GM12878 (cell line): ENCODE measurements at regions not wholly inside any gene's neighbourhood (a gene's known extent, or its start where the extent isn't known, plus 50 kb on each side); places are given as distances from the start of the nearest gene placed in this dataset.

Source experiments
- BCL11A ChIP-seq: IDR thresholded peaks from 2 replicates; pipeline ENCODE4 v1.6.1; 2011; ENCODE audit warnings: low read depth, low read length
- BHLHE40 ChIP-seq, 2 experiments: fragments of 450-650 bp in 1 of 2; IDR thresholded peaks; 2 replicates each; pipeline ENCODE4 v1.6.1; 2011 to 2017; ENCODE audit warnings: low read depth in 2 of 2, borderline replicate concordance in 1 of 2, improper control_type of control experiment in 1 of 2, low read length in 1 of 2, mild to moderate bottlenecking in 1 of 2
- CHD1 ChIP-seq: IDR thresholded peaks from 2 replicates; pipeline ENCODE4 v1.6.1; 2012; ENCODE audit warnings: low read depth, low read length, improper control_type of control experiment
- CREB1 ChIP-seq: IDR thresholded peaks from 2 replicates; pipeline ENCODE4 v1.6.1; 2012; ENCODE audit warnings: low read depth, mild to moderate bottlenecking, inconsistent platforms
- DPF2 ChIP-seq: fragments of 450-650 bp; IDR thresholded peaks from 2 replicates; pipeline ENCODE4 v1.6.1; 2017; ENCODE audit warnings: mild to moderate bottlenecking
- IKZF1 ChIP-seq: fragments of 450-650 bp; conservative IDR thresholded peaks from 2 replicates; pipeline ENCODE4 v1.6.1; 2017; ENCODE audit warnings: antibody characterized with exemption, mild to moderate bottlenecking
- JUNB ChIP-seq: IDR thresholded peaks from 2 replicates; pipeline ENCODE4 v1.6.1; 2016; ENCODE audit warnings: antibody characterized with exemption, mild to moderate bottlenecking
- MTA2 ChIP-seq: fragments of 450-650 bp; IDR thresholded peaks from 2 replicates; pipeline ENCODE4 v1.6.1; 2016; ENCODE audit warnings: low read depth, mild to moderate bottlenecking, moderate library complexity
- PAX5 ChIP-seq: IDR thresholded peaks from 2 replicates; pipeline ENCODE4 v1.6.1; 2011; ENCODE audit warnings: low read depth, low read length, borderline replicate concordance
- RELB ChIP-seq: fragments of 450-650 bp; IDR thresholded peaks from 2 replicates; pipeline ENCODE4 v1.6.1; 2017; ENCODE audit warnings: low read depth, mild to moderate bottlenecking, moderate library complexity
- SPI1 ChIP-seq: IDR thresholded peaks from 2 replicates; pipeline ENCODE4 v1.6.1; 2011; ENCODE audit warnings: low read depth, mild to moderate bottlenecking, low read length, moderate library complexity, borderline replicate concordance; ENCODE audit not compliant: insufficient read depth
- TCF3 ChIP-seq: IDR thresholded peaks from 2 replicates; pipeline ENCODE4 v1.6.1; 2012; ENCODE audit warnings: low read depth, mild to moderate bottlenecking, low read length, borderline replicate concordance; ENCODE audit not compliant: insufficient read depth
- TF ChIP-seq, protein P1 (sequence below): fragments of 450-650 bp; IDR thresholded peaks from 2 replicates; pipeline ENCODE4 v1.6.1; 2018; ENCODE audit warnings: mild to moderate bottlenecking, low read depth, moderate library complexity; ENCODE audit not compliant: partially characterized antibody
- TF ChIP-seq, protein P2 (sequence below): fragments of 450-650 bp; IDR thresholded peaks from 2 replicates; pipeline ENCODE4 v1.6.1; 2016; ENCODE audit warnings: mild to moderate bottlenecking, moderate library complexity, borderline replicate concordance

DNA sequence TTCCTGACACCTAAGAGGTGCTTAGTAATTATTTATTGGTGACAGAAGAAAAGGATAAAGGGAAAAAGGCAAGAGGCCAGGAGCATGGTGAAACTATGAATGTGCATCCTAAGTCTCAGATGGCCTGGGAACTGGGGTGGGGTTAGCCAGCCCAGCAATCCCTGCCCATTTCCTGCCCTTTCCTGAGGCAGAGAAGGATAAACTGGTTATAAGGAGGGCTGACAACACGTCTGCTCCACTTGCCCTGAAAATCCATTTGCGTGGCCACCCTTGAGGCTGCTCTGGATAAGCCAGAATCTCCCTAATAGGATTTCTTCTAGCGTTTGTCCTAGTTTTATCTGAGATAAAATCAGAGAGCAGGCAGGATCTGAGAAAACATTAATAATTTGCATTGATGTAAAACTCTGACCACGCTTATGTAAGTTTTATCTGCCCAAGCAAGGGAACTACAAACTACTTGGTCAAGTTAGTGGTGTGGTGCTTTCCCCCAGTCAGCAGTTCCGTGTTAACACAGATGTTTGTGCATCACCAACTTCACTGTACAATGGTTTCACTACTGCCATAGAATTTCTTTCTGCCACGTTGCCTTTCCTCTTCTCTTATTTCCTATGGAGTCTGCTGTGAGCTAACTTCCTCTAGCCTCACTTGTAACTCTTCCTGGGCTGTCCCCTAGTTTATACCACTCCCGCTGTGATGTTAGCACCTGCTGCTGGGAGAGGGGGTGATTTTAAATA lies 392.7 kb downstream of the RPS29 start (continued):
- TF ChIP-seq RELB (0 out of 2 replicates have a peak, but pooled peaks have one; percentile 38), JUNB (no peak), IKZF1 (peak; percentile 76), MTA2 (peak; percentile 72), SPI1 (peak; percentile 52), CHD1 (no peak), BHLHE40 (IDR thresholded peaks at IDR 0.05; ENCODE audit: borderline replicate concordance in 1 of 2, low read depth in 2 of 2, low read length in 1 of 2) (peak; percentile 33 to 56; a peak in 2 of 4 replicates), PAX5 (peak; percentile 72; the same call in 1 of the 2 replicates), CREB1 (no peak), DPF2 (peak; percentile 61), BCL11A (peak; percentile 16; the same call in 1 of the 2 replicates), TCF3 (no peak)
- TF ChIP-seq, protein P1, sequence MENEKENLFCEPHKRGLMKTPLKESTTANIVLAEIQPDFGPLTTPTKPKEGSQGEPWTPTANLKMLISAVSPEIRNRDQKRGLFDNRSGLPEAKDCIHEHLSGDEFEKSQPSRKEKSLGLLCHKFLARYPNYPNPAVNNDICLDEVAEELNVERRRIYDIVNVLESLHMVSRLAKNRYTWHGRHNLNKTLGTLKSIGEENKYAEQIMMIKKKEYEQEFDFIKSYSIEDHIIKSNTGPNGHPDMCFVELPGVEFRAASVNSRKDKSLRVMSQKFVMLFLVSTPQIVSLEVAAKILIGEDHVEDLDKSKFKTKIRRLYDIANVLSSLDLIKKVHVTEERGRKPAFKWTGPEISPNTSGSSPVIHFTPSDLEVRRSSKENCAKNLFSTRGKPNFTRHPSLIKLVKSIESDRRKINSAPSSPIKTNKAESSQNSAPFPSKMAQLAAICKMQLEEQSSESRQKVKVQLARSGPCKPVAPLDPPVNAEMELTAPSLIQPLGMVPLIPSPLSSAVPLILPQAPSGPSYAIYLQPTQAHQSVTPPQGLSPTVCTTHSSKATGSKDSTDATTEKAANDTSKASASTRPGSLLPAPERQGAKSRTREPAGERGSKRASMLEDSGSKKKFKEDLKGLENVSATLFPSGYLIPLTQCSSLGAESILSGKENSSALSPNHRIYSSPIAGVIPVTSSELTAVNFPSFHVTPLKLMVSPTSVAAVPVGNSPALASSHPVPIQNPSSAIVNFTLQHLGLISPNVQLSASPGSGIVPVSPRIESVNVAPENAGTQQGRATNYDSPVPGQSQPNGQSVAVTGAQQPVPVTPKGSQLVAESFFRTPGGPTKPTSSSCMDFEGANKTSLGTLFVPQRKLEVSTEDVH, result no peak
- TF ChIP-seq, protein P2, sequence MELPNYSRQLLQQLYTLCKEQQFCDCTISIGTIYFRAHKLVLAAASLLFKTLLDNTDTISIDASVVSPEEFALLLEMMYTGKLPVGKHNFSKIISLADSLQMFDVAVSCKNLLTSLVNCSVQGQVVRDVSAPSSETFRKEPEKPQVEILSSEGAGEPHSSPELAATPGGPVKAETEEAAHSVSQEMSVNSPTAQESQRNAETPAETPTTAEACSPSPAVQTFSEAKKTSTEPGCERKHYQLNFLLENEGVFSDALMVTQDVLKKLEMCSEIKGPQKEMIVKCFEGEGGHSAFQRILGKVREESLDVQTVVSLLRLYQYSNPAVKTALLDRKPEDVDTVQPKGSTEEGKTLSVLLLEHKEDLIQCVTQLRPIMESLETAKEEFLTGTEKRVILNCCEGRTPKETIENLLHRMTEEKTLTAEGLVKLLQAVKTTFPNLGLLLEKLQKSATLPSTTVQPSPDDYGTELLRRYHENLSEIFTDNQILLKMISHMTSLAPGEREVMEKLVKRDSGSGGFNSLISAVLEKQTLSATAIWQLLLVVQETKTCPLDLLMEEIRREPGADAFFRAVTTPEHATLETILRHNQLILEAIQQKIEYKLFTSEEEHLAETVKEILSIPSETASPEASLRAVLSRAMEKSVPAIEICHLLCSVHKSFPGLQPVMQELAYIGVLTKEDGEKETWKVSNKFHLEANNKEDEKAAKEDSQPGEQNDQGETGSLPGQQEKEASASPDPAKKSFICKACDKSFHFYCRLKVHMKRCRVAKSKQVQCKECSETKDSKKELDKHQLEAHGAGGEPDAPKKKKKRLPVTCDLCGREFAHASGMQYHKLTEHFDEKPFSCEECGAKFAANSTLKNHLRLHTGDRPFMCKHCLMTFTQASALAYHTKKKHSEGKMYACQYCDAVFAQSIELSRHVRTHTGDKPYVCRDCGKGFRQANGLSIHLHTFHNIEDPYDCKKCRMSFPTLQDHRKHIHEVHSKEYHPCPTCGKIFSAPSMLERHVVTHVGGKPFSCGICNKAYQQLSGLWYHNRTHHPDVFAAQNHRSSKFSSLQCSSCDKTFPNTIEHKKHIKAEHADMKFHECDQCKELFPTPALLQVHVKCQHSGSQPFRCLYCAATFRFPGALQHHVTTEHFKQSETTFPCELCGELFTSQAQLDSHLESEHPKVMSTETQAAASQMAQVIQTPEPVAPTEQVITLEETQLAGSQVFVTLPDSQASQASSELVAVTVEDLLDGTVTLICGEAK, result no peak
- TF ChIP-seq, all 136 proteins: peak for 17
